Naive thymus-derived CD8-positive, alpha-beta T cell (primary cell): ENCODE measurements at regions not wholly inside any gene's neighbourhood (a gene's known extent, or its start where the extent isn't known, plus 50 kb on each side); places are given as distances from the start of the nearest gene placed in this dataset.
A peak's percentile ranks its signal among the peaks of the same experiment; 100 is the strongest.

Experiments
- ATAC-seq, 2 donors: fragments of 150-1000 bp; cut with Tn5 transposase in 1 of 2; sonication (Bioruptor Pico), chemical (Tn5 transposase) in 1 of 2; 1 replicate in 1 of 2; 2 replicates in 1 of 2; pipeline ENCODE4 v1.10.0; 2021; ENCODE audit warnings: mild to moderate bottlenecking in 2 of 2, moderate library complexity in 2 of 2
- POLR2A ChIA-PET: fragments of 350-600 bp; sonication (Branson Sonifier 250); formaldehyde crosslinking; loops from one replicate; lab custom pipeline; 2021; ENCODE audit warnings: antibody characterized with exemption; lab: Charles Lee
- DNase-seq, 10 donors: peaks; one replicate each; pipeline versions ENCODE4 v3.0.0 to v3.0.0-alpha.2; 2020 to 2022
- H3K27ac Mint-ChIP-seq, 10 donors: one replicate each; pipeline ENCODE4 v1.8.0; 2020 to 2022; ENCODE audit warnings: mild to moderate bottlenecking in 10 of 10, mixed read lengths in 10 of 10, moderate library complexity in 4 of 10, inconsistent platforms in 1 of 10
- H3K27me3 Mint-ChIP-seq, 5 donors: one replicate each; pipeline ENCODE4 v1.8.0; 2021 to 2022; ENCODE audit warnings: mixed read lengths in 5 of 5
- H3K36me3 Mint-ChIP-seq, 3 donors: one replicate each; pipeline ENCODE4 v1.8.0; 2020 to 2022; ENCODE audit warnings: mixed read lengths in 3 of 3, mild to moderate bottlenecking in 2 of 3, inconsistent platforms in 1 of 3
- H3K4me1 Mint-ChIP-seq, 4 donors: one replicate each; pipeline ENCODE4 v1.8.0; 2021 to 2022; ENCODE audit warnings: mixed read lengths in 4 of 4
- H3K4me3 Mint-ChIP-seq, 10 donors: one replicate each; pipeline ENCODE4 v1.8.0; 2020 to 2022; ENCODE audit warnings: mild to moderate bottlenecking in 10 of 10, mixed read lengths in 10 of 10, moderate library complexity in 6 of 10, inconsistent platforms in 1 of 10
- H3K9me3 Mint-ChIP-seq, 9 donors: one replicate each; pipeline ENCODE4 v1.8.0; 2020 to 2022; ENCODE audit warnings: mixed read lengths in 9 of 9, mild to moderate bottlenecking in 3 of 9, inconsistent platforms in 1 of 9, moderate library complexity in 1 of 9

DNA sequence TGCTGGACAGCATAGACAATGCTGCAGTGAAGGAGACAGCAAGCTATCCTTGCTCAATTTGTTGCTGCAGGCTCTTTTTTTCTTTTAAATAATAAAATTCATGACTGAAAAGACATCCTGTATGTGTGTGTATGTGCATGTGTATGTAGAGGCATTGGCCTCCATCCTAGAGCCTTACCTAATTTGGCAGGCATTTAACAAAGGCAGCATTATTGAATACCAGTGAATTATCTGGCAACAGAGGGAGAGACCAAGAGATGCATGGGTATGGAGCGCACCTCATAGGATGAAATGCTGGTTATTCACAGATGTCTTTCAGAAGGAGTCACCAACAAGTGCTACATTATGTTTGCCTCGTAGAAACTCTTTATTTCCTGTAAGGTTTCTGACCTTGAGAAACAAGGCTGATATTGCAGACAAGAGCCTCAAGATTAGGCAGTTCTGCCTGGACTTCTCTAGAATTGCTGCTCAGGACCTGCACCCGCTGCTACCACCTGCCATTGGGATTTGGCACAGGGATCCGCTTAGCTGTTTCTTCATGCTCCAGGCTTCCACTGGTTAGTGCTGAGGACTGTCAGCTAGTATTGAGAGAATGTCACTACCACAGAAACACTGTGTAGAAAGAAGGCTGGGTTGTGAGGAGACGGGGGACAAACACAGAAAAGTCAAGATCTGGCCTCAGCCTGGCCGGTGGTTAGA lies 247.7 kb upstream of the RFX3 start:
- Mint-ChIP-seq H3K4me1 (no peaks in the 10 kb centered on the region), H3K27ac (no peak overlapping the region), H3K36me3 (no peaks in the 10 kb centered on the region), H3K27me3 (peaks cover 3 to 13% (median 4%) of the 10 kb centered on the region in 5 donors), H3K4me3 (no peak overlapping the region), H3K9me3 (no peaks in the 10 kb centered on the region)
- no peak for ATAC-seq
- no peak for DNase-seq
- POLR2A ChIA-PET, result no interaction called here

DNA sequence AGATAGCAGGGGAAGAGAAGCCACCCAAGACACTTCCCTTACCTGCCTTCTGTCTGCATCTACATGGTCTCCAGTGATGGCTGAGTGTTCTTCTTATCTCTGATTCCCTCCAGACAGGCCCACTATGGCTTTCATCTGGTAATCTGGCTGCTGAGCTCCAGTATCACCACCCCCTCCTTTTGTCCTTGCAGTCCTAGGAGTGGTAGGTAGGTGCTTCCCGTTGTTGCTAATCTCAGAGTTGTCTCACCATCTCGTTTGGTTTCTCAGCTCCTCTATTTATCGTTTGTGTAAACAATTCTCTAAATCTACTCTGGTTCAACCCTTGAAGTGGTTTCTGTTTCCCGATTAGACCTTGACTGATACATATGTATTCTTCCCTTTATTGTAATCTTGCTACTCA lies 243.8 kb upstream of the RFX3 start:
- Mint-ChIP-seq H3K36me3 (no peaks in the 10 kb centered on the region), H3K27me3 (peaks cover 3 to 30% (median 8%) of the 10 kb centered on the region in 5 donors), H3K4me3 (no peak overlapping the region), H3K27ac (no peak overlapping the region), H3K4me1 (no peaks in the 10 kb centered on the region), H3K9me3 (no peaks in the 10 kb centered on the region)
- DNase-seq (no peak), ATAC-seq (no peak)
- POLR2A ChIA-PET, result no interaction called here

DNA sequence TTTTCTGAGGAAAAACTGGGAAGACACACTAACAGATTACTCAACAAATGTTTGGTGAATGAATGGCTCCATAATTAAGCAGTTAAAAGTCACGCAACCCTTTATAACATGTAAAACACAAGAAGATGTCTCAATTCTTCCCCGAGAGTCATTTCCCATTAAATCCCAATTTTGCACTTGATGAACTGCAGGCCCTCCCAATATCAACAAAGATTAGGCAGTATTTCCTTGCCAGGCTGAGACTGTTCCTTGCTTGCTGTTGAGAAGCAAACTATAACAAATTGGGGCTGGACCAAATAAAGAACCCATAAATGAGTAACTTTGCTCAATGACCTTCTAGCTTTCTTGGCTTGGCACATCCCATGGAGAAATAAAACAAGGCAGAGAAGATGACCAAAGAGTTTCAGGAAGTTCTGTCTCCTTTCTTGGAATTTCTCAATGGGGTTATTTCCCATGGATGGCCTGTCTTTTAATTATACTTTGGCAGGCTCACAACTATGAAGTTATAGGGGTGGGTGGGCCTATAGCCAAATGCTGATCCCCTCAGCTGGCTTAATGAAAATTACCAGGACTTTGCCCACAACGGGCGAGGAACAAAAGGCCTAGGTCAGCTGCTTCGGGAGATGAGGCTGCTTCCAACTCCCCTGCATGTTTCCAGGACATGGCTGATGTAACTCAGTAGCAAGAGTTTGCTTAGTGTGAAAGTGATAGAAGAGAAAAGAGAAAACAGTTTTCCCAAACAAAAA lies 243.1 kb upstream of the RFX3 start:
- peaks cover 3 to 30% (median 8%) of the 10 kb centered on the region in 5 donors for H3K27me3 Mint-ChIP-seq
- POLR2A ChIA-PET, result no interaction called here

DNA sequence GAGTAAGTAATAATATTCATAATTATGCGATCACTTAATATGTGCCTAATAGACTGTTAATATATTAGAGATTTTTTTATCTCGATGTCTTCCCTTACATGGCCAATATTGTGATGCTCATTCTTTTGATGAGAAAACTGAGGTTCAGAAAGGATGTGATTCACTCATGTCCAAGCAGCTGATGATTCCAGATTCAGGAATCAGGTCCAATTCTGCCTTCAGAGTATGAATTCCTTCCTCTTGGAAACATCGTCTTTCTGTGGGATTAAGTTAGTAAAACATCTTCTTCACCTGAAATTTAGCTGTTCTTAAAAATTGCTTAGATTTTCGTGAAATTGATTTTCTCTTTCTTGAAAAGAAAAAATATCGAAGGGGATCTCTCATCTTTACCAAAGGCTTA lies 242.5 kb upstream of the RFX3 start:
- no peak for DNase-seq
- no peak overlapping the region for H3K4me3 Mint-ChIP-seq

More for the DNA sequence above, 243.1 kb upstream of the RFX3 start:
- Mint-ChIP-seq H3K4me3 (no peak overlapping the region), H3K36me3 (no peaks in the 10 kb centered on the region), H3K9me3 (no peaks in the 10 kb centered on the region), H3K4me1 (no peaks in the 10 kb centered on the region), H3K27ac (no peak overlapping the region)
- ATAC-seq (no peak), DNase-seq (no peak)

DNA sequence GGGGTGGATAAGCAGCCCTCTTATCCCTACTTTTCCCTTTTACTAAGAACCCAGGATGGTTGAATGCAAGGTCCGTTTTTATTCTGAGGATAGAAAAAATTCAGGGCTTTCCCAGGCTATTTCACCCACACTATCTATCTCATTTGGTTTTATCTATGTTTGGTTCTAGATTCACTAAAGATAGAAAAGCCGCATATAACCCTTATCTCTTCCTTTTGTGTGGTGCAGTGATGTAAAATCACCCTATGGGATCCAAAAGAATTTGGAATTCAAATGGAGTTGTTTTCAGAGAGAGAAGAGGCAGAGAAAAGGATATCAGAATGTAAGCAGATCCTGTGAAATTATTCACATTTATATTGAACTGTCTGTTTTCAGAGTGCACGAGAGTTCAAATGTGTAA lies 236.3 kb upstream of the RFX3 start:
- no peak for ATAC-seq
- DNase-seq, result no peak
- peaks cover 0 to 19% (median 7%) of the 10 kb centered on the region in 5 donors for H3K27me3 Mint-ChIP-seq
- H3K4me3 Mint-ChIP-seq, result no peak overlapping the region
- H3K36me3 Mint-ChIP-seq, result peaks cover 0 to 6% (median 0%) of the 10 kb centered on the region in 3 donors
- H3K4me1 Mint-ChIP-seq, result peaks cover 3 to 17% (median 10%) of the 10 kb centered on the region in 4 donors
- H3K27ac Mint-ChIP-seq, result no peak overlapping the region
- peaks cover 0 to 4% (median 0%) of the 10 kb centered on the region in 9 donors for H3K9me3 Mint-ChIP-seq
- POLR2A ChIA-PET, result no interaction called here

More for the DNA sequence above, 242.5 kb upstream of the RFX3 start:
- Mint-ChIP-seq H3K4me1 (no peaks in the 10 kb centered on the region), H3K27ac (no peak overlapping the region), H3K9me3 (peaks cover 0 to 3% (median 0%) of the 10 kb centered on the region in 9 donors), H3K36me3 (no peaks in the 10 kb centered on the region), H3K27me3 (peaks cover 3 to 30% (median 8%) of the 10 kb centered on the region in 5 donors)
- no peak for ATAC-seq
- POLR2A ChIA-PET, result no interaction called here

DNA sequence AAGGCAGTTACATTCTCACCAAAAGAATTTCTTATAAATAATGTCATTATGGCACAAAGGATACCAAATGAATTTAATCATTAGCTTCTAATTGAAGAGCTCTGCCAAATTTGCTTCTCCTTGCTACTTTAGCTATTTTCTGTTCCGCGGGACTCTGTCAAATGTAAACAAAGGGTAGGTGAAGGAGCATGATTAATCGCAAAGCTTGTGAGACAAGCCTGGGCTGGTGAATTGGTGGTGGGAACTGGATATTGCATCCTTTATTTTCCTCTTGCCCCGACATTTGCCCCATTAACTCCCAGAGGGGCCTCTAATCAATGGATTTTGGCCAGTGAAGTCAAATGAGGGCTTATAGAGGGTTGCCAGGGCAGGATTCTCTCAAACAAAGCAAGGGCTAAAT lies 234.2 kb upstream of the RFX3 start:
- H3K4me1 Mint-ChIP-seq, result peaks cover 3 to 17% (median 10%) of the 10 kb centered on the region in 4 donors
- peaks cover 0 to 6% (median 0%) of the 10 kb centered on the region in 3 donors for H3K36me3 Mint-ChIP-seq
- peak overlapping the region in 1 of 10 donors; percentile 7 for H3K4me3 Mint-ChIP-seq
- DNase-seq (no peak), ATAC-seq (no peak)
- POLR2A ChIA-PET, result no interaction called here
- H3K9me3 Mint-ChIP-seq, result peaks cover 0 to 4% (median 0%) of the 10 kb centered on the region in 9 donors
- H3K27ac Mint-ChIP-seq, result no peak overlapping the region
- peaks cover 0 to 10% (median 3%) of the 10 kb centered on the region in 5 donors for H3K27me3 Mint-ChIP-seq

DNA sequence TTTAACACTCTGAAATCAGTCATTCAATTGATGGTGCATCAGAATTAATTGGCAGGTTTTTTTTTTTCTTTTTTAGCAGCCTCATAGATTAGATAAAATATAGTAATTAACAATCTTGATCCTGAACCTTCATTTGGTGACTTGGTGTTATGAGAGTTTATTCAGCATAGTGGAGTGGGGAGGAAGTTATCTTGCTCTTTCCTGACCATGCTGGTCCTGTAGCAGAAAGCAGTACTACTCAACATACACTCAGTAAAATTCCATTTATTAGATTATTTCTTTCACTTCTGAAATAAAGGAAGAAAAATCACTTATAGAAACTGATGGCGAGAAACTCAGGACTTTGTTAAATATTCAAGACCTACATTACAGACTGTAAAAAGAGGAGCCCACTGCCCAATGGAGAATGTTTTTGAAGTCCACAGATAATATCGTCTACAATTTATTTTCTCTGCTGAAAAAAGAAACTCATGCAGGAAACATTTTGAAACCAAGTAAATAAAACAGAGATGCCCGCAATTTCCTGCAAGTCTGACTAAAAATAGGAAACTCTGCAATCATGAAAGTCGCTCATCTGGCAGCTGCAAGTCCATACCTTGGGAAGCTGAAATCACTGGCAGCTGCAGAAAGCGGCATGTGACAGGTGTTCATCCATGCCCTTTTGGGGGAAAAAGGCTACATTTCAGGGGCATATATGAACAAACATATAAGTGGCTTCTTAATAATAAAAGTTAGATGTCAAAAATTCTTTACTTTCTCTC lies 233.2 kb upstream of the RFX3 start:
- peaks cover 0 to 10% (median 3%) of the 10 kb centered on the region in 5 donors for H3K27me3 Mint-ChIP-seq
- ATAC-seq (no peak), DNase-seq (no peak)
- POLR2A ChIA-PET, result no interaction called here
- H3K9me3 Mint-ChIP-seq, result peaks cover 0 to 4% (median 0%) of the 10 kb centered on the region in 9 donors
- H3K27ac Mint-ChIP-seq, result no peak overlapping the region
- peaks cover 3 to 17% (median 10%) of the 10 kb centered on the region in 4 donors for H3K4me1 Mint-ChIP-seq
- peaks cover 0 to 6% (median 0%) of the 10 kb centered on the region in 3 donors for H3K36me3 Mint-ChIP-seq
- peak overlapping the region in 3 of 10 donors; percentile 0 to 39 (median 7) for H3K4me3 Mint-ChIP-seq

DNA sequence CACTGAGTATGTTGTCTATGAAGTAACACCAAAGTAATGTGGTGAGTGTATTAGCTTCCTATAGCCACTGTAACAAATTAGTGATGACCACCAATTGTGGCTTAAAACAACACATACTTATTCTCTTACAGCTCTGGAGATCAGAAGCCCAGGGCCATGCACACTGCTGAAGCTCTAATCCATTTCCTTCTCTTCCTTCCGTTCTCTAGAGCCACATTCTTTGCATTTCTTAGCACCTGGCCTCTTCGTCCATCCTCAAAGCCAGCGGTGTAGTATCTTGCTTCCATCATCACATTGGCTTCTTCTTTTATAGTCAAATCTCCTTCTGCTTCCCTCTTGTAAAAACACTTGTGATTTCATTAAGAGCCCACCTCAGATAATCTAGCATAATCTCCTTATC lies 230.3 kb upstream of the RFX3 start:
- Mint-ChIP-seq H3K27me3 (peaks cover 0 to 10% (median 3%) of the 10 kb centered on the region in 5 donors), H3K36me3 (peaks cover 0 to 6% (median 0%) of the 10 kb centered on the region in 3 donors), H3K4me3 (no peak overlapping the region), H3K27ac (no peak overlapping the region), H3K4me1 (peaks cover 6 to 25% (median 12%) of the 10 kb centered on the region in 4 donors), H3K9me3 (peaks cover 0 to 4% (median 0%) of the 10 kb centered on the region in 9 donors)
- no peak for ATAC-seq
- no peak for DNase-seq
- POLR2A ChIA-PET, result no interaction called here

DNA sequence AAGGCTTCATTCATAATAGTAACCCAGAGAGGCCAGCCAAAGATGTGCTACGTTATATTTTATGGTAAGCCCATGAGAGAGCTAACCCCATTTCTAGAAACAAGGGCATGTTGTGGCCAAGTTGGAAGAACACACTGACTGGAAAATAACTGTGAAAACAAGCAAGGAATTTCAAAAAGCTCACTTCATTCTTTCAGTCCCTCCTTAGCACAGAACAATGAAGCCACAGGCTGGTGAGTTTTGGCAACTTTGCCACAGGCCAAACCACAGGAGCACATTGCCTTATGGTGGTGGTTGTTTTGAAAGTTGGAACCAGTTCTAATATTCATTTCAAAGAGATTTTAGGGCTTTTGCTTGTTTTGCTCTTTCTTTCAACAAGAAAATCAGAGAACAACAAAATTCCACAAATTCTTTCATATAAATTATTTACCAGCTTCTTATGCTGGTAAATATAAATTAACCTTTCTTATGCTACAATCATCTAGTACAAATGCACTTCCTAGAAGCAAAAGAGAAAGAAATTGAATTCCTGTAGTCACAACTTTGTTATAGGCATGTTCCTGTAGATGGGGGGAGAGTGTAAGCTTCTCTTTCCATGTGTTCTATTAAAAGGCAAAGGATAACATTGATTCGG lies 225.4 kb upstream of the RFX3 start:
- H3K4me3 Mint-ChIP-seq, result no peak overlapping the region

DNA sequence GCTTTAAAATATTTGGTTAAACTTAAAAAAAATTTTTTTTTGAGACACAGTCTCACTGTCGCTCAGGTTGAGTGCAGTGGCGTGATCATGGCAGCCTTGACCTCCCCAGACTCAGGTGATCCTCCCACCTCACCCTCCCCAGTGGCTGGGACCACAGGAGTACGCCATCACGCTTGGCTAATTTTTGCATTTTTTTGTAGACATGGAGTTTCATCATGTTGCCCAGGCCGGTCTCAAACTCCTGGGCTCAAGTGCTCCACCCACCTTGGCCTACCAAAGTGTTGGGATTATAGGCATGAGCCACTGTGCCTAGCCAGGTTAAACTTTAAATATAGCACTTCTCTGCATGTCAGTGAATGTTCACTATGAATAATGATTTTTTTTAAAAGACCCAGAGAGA lies 224.5 kb upstream of the RFX3 start:
- Mint-ChIP-seq H3K4me3 (no peak overlapping the region), H3K9me3 (no peaks in the 10 kb centered on the region), H3K4me1 (peaks cover 3 to 10% (median 6%) of the 10 kb centered on the region in 4 donors), H3K27me3 (peaks cover 0 to 8% (median 1%) of the 10 kb centered on the region in 5 donors), H3K36me3 (no peaks in the 10 kb centered on the region), H3K27ac (no peak overlapping the region)
- ATAC-seq (no peak), DNase-seq (no peak)
- POLR2A ChIA-PET, result no interaction called here

More for the DNA sequence above, 225.4 kb upstream of the RFX3 start:
- Mint-ChIP-seq H3K27me3 (peaks cover 0 to 8% (median 2%) of the 10 kb centered on the region in 5 donors), H3K9me3 (no peaks in the 10 kb centered on the region), H3K4me1 (peaks cover 3 to 10% (median 6%) of the 10 kb centered on the region in 4 donors), H3K27ac (peak overlapping the region in 1 of 10 donors; percentile 23), H3K36me3 (no peaks in the 10 kb centered on the region)
- ATAC-seq, result peak in 1 of 2 donors; percentile 45
- POLR2A ChIA-PET, result no interaction called here
- no peak for DNase-seq

DNA sequence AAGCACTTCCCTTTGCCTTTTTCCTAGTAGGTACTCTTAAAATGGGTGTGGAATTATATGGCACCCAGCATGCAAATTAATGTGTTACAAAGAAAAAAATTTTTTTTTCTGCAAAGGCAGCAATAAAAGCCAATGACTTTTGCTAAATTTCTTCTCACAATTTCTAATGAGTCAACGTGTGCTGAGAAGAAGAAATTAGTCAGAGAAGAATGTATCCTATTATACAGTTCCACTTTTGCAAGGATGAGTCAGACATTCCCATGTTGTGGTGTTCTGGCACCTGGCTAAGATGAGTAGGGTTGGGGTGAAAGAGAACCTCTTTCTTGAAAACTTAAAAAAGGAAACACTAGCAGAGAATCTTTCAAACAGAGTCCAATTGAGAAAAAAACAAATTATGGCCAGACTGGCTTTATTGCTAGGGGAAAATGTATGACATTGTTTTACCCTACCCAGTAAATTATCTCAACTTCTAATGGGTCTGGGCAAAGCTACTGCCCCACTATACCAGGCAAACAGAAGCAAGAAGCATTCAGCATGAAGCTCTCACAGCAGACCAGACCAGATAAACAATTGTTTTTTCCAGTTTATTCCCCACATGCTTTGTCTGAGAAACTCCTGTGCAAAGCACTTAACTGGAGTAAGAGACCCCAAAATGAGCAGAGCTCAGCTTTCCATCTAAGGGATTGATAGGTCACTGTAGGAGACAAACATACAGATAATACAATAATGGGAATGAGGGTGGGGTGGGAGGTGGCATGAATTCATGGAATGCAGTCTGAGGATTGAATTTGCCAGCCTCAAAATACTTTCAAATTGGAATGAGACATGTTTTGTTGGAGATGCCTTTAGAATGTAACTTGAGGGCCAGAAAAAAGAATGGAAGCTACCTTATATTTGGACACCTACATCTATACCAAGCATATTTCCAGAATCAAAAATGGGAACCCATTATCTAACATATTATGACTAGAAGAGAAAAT lies 220.8 kb upstream of the RFX3 start:
- Mint-ChIP-seq H3K36me3 (no peaks in the 10 kb centered on the region), H3K4me3 (no peak overlapping the region), H3K9me3 (no peaks in the 10 kb centered on the region), H3K27ac (no peak overlapping the region), H3K27me3 (peaks cover 0 to 11% (median 3%) of the 10 kb centered on the region in 5 donors), H3K4me1 (peaks cover 0 to 8% (median 6%) of the 10 kb centered on the region in 4 donors)
- DNase-seq, result no peak
- POLR2A ChIA-PET, result no interaction called here
- ATAC-seq, result no peak
